ENCODE measurements at regions not wholly inside any gene's neighbourhood (a gene's known extent, or its start where the extent isn't known, plus 50 kb on each side); places are given as distances from the start of the nearest gene placed in this dataset.

DNA sequence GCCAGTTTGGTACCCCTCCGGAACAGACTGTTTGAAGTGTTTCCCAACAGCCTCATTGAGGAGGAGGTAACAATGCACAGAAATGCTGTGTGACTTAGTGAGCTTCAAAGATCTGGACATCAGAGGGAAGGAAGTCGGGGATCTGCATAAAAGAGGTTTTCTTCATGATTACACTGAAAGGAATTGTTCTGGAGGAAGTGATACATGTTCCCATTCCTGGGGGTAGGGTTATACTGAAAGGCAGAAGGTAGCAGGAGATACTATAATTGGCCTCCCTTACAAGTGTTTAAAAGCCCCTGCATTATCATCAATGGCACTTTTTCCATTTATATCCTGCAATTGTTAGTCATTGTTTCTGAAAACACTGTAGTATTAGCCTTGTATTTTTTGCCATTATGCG is 94.0 kb upstream of the DKK2 start:
- TF ChIP-seq EZH2 (IDR thresholded peaks at IDR 0.05; ENCODE audit: borderline replicate concordance, insufficient read depth, low read length, poor library complexity, severe bottlenecking) (no peak), TAF1 (IDR thresholded peaks at IDR 0.05; ENCODE audit: low read depth) (no peak), SMC3 (conservative IDR thresholded peaks at IDR 0.05; ENCODE audit: poor library complexity) (no peak), RAD21 (conservative IDR thresholded peaks at IDR 0.05) (no peak), POLR2AphosphoS5 (IDR thresholded peaks at IDR 0.05) (no peak), EP300 (conservative IDR thresholded peaks at IDR 0.05; ENCODE audit: poor library complexity, severe bottlenecking) (no peak), MXI1 (conservative IDR thresholded peaks at IDR 0.05; ENCODE audit: poor library complexity, severe bottlenecking) (no peak)
- TF ChIP-seq, protein P1, sequence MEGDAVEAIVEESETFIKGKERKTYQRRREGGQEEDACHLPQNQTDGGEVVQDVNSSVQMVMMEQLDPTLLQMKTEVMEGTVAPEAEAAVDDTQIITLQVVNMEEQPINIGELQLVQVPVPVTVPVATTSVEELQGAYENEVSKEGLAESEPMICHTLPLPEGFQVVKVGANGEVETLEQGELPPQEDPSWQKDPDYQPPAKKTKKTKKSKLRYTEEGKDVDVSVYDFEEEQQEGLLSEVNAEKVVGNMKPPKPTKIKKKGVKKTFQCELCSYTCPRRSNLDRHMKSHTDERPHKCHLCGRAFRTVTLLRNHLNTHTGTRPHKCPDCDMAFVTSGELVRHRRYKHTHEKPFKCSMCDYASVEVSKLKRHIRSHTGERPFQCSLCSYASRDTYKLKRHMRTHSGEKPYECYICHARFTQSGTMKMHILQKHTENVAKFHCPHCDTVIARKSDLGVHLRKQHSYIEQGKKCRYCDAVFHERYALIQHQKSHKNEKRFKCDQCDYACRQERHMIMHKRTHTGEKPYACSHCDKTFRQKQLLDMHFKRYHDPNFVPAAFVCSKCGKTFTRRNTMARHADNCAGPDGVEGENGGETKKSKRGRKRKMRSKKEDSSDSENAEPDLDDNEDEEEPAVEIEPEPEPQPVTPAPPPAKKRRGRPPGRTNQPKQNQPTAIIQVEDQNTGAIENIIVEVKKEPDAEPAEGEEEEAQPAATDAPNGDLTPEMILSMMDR (IDR thresholded peaks at IDR 0.05; ENCODE audit: poor library complexity, severe bottlenecking) = no peak
- TF ChIP-seq, protein P2, sequence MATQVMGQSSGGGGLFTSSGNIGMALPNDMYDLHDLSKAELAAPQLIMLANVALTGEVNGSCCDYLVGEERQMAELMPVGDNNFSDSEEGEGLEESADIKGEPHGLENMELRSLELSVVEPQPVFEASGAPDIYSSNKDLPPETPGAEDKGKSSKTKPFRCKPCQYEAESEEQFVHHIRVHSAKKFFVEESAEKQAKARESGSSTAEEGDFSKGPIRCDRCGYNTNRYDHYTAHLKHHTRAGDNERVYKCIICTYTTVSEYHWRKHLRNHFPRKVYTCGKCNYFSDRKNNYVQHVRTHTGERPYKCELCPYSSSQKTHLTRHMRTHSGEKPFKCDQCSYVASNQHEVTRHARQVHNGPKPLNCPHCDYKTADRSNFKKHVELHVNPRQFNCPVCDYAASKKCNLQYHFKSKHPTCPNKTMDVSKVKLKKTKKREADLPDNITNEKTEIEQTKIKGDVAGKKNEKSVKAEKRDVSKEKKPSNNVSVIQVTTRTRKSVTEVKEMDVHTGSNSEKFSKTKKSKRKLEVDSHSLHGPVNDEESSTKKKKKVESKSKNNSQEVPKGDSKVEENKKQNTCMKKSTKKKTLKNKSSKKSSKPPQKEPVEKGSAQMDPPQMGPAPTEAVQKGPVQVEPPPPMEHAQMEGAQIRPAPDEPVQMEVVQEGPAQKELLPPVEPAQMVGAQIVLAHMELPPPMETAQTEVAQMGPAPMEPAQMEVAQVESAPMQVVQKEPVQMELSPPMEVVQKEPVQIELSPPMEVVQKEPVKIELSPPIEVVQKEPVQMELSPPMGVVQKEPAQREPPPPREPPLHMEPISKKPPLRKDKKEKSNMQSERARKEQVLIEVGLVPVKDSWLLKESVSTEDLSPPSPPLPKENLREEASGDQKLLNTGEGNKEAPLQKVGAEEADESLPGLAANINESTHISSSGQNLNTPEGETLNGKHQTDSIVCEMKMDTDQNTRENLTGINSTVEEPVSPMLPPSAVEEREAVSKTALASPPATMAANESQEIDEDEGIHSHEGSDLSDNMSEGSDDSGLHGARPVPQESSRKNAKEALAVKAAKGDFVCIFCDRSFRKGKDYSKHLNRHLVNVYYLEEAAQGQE (IDR thresholded peaks at IDR 0.05; ENCODE audit: borderline replicate concordance) = no peak
- Histone ChIP-seq H3K4me2 (ENCODE audit: low read length) (no peak overlapping the region), H3K36me3 (ENCODE audit: insufficient read depth, low read length) (no peaks in the 10 kb centered on the region), H2AFZ (ENCODE audit: low read depth, low read length) (no peak overlapping the region), H3K9me2 (ENCODE audit: insufficient read depth, low read length) (no peaks in the 10 kb centered on the region), H3K9me3 (ENCODE audit: low read length) (no peaks in the 10 kb centered on the region), H3K27me3 (ENCODE audit: insufficient read depth, low read depth, low read length) (no peaks in the 10 kb centered on the region), H3K79me2 (replicated peaks; ENCODE audit: insufficient read depth, low read length) (no peaks in the 10 kb centered on the region), H3K27ac (ENCODE audit: low read length) (no peak overlapping the region), H3F3A (ENCODE audit: insufficient read depth, low read length, poor library complexity, severe bottlenecking) (no peaks in the 10 kb centered on the region), H3K9ac (ENCODE audit: low read length) (no peak overlapping the region), H3K4me3 (ENCODE audit: low read length) (no peak overlapping the region), H4K20me1 (ENCODE audit: insufficient read depth) (no peaks in the 10 kb centered on the region)

DNA sequence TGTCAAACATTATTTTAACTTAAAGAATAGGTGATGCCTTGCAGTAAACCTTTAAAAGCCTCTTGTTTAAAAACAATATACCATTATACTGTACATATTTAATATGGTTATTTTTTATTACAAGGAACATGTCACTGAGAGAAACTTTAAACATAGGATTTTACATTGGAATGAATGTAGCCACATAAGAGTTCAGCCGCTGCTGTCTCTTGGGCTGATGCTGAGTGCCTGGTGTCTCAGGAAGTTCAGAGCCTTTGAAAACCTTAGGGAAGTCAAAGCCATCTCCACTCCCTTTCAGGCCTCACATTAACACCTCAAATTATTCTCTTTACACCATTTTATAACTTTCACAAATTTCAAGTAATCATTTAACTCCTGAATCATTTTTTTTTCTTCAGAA is 93.5 kb upstream of the DKK2 start:
- Histone ChIP-seq H3F3A (ENCODE audit: insufficient read depth, low read length, poor library complexity, severe bottlenecking) (no peaks in the 10 kb centered on the region), H3K36me3 (ENCODE audit: insufficient read depth, low read length) (no peaks in the 10 kb centered on the region), H4K20me1 (ENCODE audit: insufficient read depth) (no peaks in the 10 kb centered on the region), H3K9me3 (ENCODE audit: low read length) (no peaks in the 10 kb centered on the region), H3K9me2 (ENCODE audit: insufficient read depth, low read length) (no peaks in the 10 kb centered on the region), H3K27ac (ENCODE audit: low read length) (no peak overlapping the region), H3K4me2 (ENCODE audit: low read length) (no peak overlapping the region), H2AFZ (ENCODE audit: low read depth, low read length) (no peak overlapping the region), H3K4me3 (ENCODE audit: low read length) (no peak overlapping the region), H3K9ac (ENCODE audit: low read length) (no peak overlapping the region), H3K79me2 (replicated peaks; ENCODE audit: insufficient read depth, low read length) (no peaks in the 10 kb centered on the region), H3K27me3 (ENCODE audit: insufficient read depth, low read depth, low read length) (no peaks in the 10 kb centered on the region)
- TF ChIP-seq EP300 (conservative IDR thresholded peaks at IDR 0.05; ENCODE audit: poor library complexity, severe bottlenecking) (no peak), EZH2 (IDR thresholded peaks at IDR 0.05; ENCODE audit: borderline replicate concordance, insufficient read depth, low read length, poor library complexity, severe bottlenecking) (no peak)
- TF ChIP-seq, protein P2 (IDR thresholded peaks at IDR 0.05; ENCODE audit: borderline replicate concordance) = no peak

Data from neural cell (in vitro differentiated cells).